IPS-15b (cell line): ENCODE measurements at regions not wholly inside any gene's neighbourhood (a gene's known extent, or its start where the extent isn't known, plus 50 kb on each side); places are given as distances from the start of the nearest gene placed in this dataset.

Experiments
- H3K27me3 ChIP-seq: one replicate; pipeline ENCODE4 v1.6.1; 2013; ENCODE audit warnings: low read length; ENCODE audit not compliant: control insufficient read depth, insufficient read depth
- H3K36me3 ChIP-seq: one replicate; pipeline ENCODE4 v1.6.1; 2013; ENCODE audit warnings: low read length; ENCODE audit not compliant: control insufficient read depth, insufficient read depth
- H3K4me1 ChIP-seq: one replicate; pipeline ENCODE4 v1.6.1; 2013; ENCODE audit warnings: mild to moderate bottlenecking, low read length; ENCODE audit not compliant: control insufficient read depth, insufficient read depth
- H3K4me3 ChIP-seq: one replicate; pipeline ENCODE4 v1.5.1; 2013; ENCODE audit warnings: low read depth, low read length
- H3K9ac ChIP-seq: one replicate; pipeline ENCODE4 v1.6.1; 2013; ENCODE audit warnings: low read depth, mild to moderate bottlenecking, low read length
- H3K9me3 ChIP-seq: one replicate; pipeline ENCODE4 v1.6.1; 2013; ENCODE audit warnings: mild to moderate bottlenecking, low read length; ENCODE audit not compliant: control insufficient read depth, insufficient read depth

- Histone ChIP-seq H3K36me3 (no peaks in the 10 kb centered on the region), H3K27me3 (peaks cover 28% of the 10 kb centered on the region), H3K4me3 (no peak overlapping the region), H3K9me3 (no peaks in the 10 kb centered on the region), H3K4me1 (peaks cover 17% of the 10 kb centered on the region), H3K9ac (no peak overlapping the region)
These were observed 67.0 kb upstream of the BCOR start for GRCh38 chrX:40164751-40165150.

- H3K36me3 ChIP-seq, result no peaks in the 10 kb centered on the region
- H3K4me1 ChIP-seq, result peaks cover 11% of the 10 kb centered on the region
- H3K27me3 ChIP-seq, result peaks cover 6% of the 10 kb centered on the region
- peak overlapping the region; percentile 63 for H3K4me3 ChIP-seq
- no peaks in the 10 kb centered on the region for H3K9me3 ChIP-seq
- peak overlapping the region; percentile 70 for H3K9ac ChIP-seq
These were observed 60.4 kb upstream of the BCOR start for GRCh38 chrX:40158036-40158706.

GRCh38 chrX:40157228-40158035 is 59.7 kb upstream of the BCOR start:
- Histone ChIP-seq H3K9me3 (no peaks in the 10 kb centered on the region), H3K4me3 (peak overlapping the region; percentile 63), H3K9ac (peak overlapping the region; percentile 70), H3K4me1 (peaks cover 11% of the 10 kb centered on the region), H3K36me3 (no peaks in the 10 kb centered on the region), H3K27me3 (peaks cover 6% of the 10 kb centered on the region)

- H3K27me3 ChIP-seq, result peaks cover 4% of the 10 kb centered on the region
- no peaks in the 10 kb centered on the region for H3K36me3 ChIP-seq
- H3K4me3 ChIP-seq, result peak overlapping the region; percentile 63
- H3K9ac ChIP-seq, result peak overlapping the region; percentile 68
- no peaks in the 10 kb centered on the region for H3K9me3 ChIP-seq
- peaks cover 11% of the 10 kb centered on the region for H3K4me1 ChIP-seq
These were observed 58.9 kb upstream of the BCOR start for GRCh38 chrX:40156470-40157227.

GRCh38 chrX:40155589-40156469 is 58.1 kb upstream of the BCOR start:
- peaks cover 16% of the 10 kb centered on the region for H3K4me1 ChIP-seq
- H3K36me3 ChIP-seq, result no peaks in the 10 kb centered on the region
- H3K9me3 ChIP-seq, result no peaks in the 10 kb centered on the region
- H3K9ac ChIP-seq, result peak overlapping the region; percentile 47
- peak overlapping the region; percentile 63 for H3K4me3 ChIP-seq
- H3K27me3 ChIP-seq, result peaks cover 12% of the 10 kb centered on the region

- H3K4me1 ChIP-seq, result peaks cover 24% of the 10 kb centered on the region
- peaks cover 20% of the 10 kb centered on the region for H3K27me3 ChIP-seq
- H3K9ac ChIP-seq, result peak overlapping the region; percentile 47
- no peaks in the 10 kb centered on the region for H3K9me3 ChIP-seq
- no peaks in the 10 kb centered on the region for H3K36me3 ChIP-seq
- peak overlapping the region; percentile 63 for H3K4me3 ChIP-seq
These were observed 57.3 kb upstream of the BCOR start for GRCh38 chrX:40154853-40155588.

GRCh38 chrX:40154250-40154852 is 56.6 kb upstream of the BCOR start:
- H3K9ac ChIP-seq, result no peak overlapping the region
- no peaks in the 10 kb centered on the region for H3K9me3 ChIP-seq
- H3K36me3 ChIP-seq, result no peaks in the 10 kb centered on the region
- peaks cover 31% of the 10 kb centered on the region for H3K4me1 ChIP-seq
- peak overlapping the region; percentile 56 for H3K4me3 ChIP-seq
- peaks cover 27% of the 10 kb centered on the region for H3K27me3 ChIP-seq

- Histone ChIP-seq H3K36me3 (no peaks in the 10 kb centered on the region), H3K4me1 (peaks cover 31% of the 10 kb centered on the region), H3K9me3 (no peaks in the 10 kb centered on the region), H3K9ac (no peak overlapping the region), H3K4me3 (peak overlapping the region; percentile 56), H3K27me3 (peaks cover 34% of the 10 kb centered on the region)
These were observed 55.8 kb upstream of the BCOR start for GRCh38 chrX:40153345-40154249.

GRCh38 chrX:40152741-40153344 is 55.1 kb upstream of the BCOR start:
- Histone ChIP-seq H3K4me3 (peak overlapping the region; percentile 54), H3K36me3 (no peaks in the 10 kb centered on the region), H3K9me3 (no peaks in the 10 kb centered on the region), H3K27me3 (peaks cover 41% of the 10 kb centered on the region), H3K9ac (peak overlapping the region; percentile 5), H3K4me1 (peaks cover 38% of the 10 kb centered on the region)
